GM23248 (cell line): ENCODE measurements at regions not wholly inside any gene's neighbourhood (a gene's known extent, or its start where the extent isn't known, plus 50 kb on each side); places are given as distances from the start of the nearest gene placed in this dataset.

Source experiments
- DNase-seq: peaks from one replicate; pipeline ENCODE4 v3.0.0-alpha.2; 2015
- H2AFZ ChIP-seq: fragments of 200-600 bp; sonication (generic); 2 replicates; pipeline ENCODE4 v1.6.1; 2016; ENCODE audit warnings: antibody characterized with exemption
- H3F3A ChIP-seq: fragments of 200-600 bp; sonication (generic); 2 replicates; pipeline ENCODE4 v1.6.1; 2016; ENCODE audit warnings: mild to moderate bottlenecking, antibody characterized with exemption, mixed run types; ENCODE audit not compliant: insufficient read depth
- H3K27ac ChIP-seq: fragments of 200-600 bp; sonication (generic); 2 replicates; pipeline ENCODE4 v1.5.1; 2016; ENCODE audit warnings: mild to moderate bottlenecking
- H3K27me3 ChIP-seq: fragments of 200-600 bp; sonication (generic); replicated peaks from 2 replicates; pipeline ENCODE4 v1.6.1; 2016; ENCODE audit warnings: mild to moderate bottlenecking; ENCODE audit not compliant: insufficient read depth
- H3K36me3 ChIP-seq: fragments of 200-600 bp; sonication (generic); 2 replicates; pipeline ENCODE4 v1.6.1; 2016; ENCODE audit warnings: low read depth, mild to moderate bottlenecking
- H3K4me1 ChIP-seq: fragments of 200-600 bp; sonication (generic); 2 replicates; pipeline ENCODE4 v1.6.1; 2016; ENCODE audit warnings: mild to moderate bottlenecking; ENCODE audit not compliant: insufficient read depth
- H3K4me2 ChIP-seq: fragments of 200-600 bp; sonication (generic); one replicate; pipeline ENCODE4 v1.6.1; 2016; ENCODE audit warnings: mild to moderate bottlenecking; ENCODE audit not compliant: unreplicated experiment
- H3K4me3 ChIP-seq: fragments of 200-600 bp; sonication (generic); 2 replicates; pipeline ENCODE4 v1.5.1; 2016; ENCODE audit warnings: mild to moderate bottlenecking
- H3K79me2 ChIP-seq: fragments of 200-600 bp; sonication (generic); 2 replicates; pipeline ENCODE4 v1.6.1; 2016; ENCODE audit warnings: mild to moderate bottlenecking; ENCODE audit not compliant: insufficient read depth
- H3K9ac ChIP-seq: fragments of 200-600 bp; sonication (generic); 2 replicates; pipeline ENCODE4 v1.6.1; 2016; ENCODE audit warnings: mild to moderate bottlenecking
- H3K9me2 ChIP-seq: fragments of 200-600 bp; sonication (generic); 2 replicates; pipeline ENCODE4 v1.6.1; 2016; ENCODE audit warnings: mixed run types, mild to moderate bottlenecking, moderate library complexity; ENCODE audit not compliant: insufficient read depth
- H3K9me3 ChIP-seq: fragments of 200-600 bp; sonication (generic); one replicate; pipeline ENCODE4 v1.6.1; 2017; ENCODE audit warnings: low read depth
- H4K20me1 ChIP-seq: fragments of 200-600 bp; sonication (generic); 2 replicates; pipeline ENCODE4 v1.6.0; 2016; ENCODE audit not compliant: insufficient read depth
- EZH2 ChIP-seq: fragments of 200-600 bp; sonication (generic); IDR thresholded peaks from 2 replicates; pipeline ENCODE4 v1.6.1; 2018; ENCODE audit warnings: antibody characterized with exemption, mild to moderate bottlenecking; ENCODE audit not compliant: insufficient read depth, poor library complexity, severe bottlenecking
- EZH2phosphoT487 ChIP-seq: fragments of 200-600 bp; sonication (generic); IDR thresholded peaks from 2 replicates; pipeline ENCODE4 v1.6.1; 2018; ENCODE audit warnings: antibody characterized with exemption, moderate library complexity, mild to moderate bottlenecking, low read depth; ENCODE audit not compliant: insufficient read depth
- WGBS, 2 experiments: methylation state at CpG; one replicate each; pipeline ENCODE4 v1.1.6; 2015 to 2017; ENCODE audit warnings: low lambda C conversion rate in 2 of 2, low coverage in 1 of 2; ENCODE audit errors: missing lambda C conversion rate in 2 of 2; 5-methylcytosine and 5-hydroxymethylcytosine counted together
- in situ Hi-C: fragments of 300-500 bp; cut with MboI; formaldehyde crosslinking; loops from 2 replicates; pipeline ENCODE4 v1.15.0; 2020

DNA sequence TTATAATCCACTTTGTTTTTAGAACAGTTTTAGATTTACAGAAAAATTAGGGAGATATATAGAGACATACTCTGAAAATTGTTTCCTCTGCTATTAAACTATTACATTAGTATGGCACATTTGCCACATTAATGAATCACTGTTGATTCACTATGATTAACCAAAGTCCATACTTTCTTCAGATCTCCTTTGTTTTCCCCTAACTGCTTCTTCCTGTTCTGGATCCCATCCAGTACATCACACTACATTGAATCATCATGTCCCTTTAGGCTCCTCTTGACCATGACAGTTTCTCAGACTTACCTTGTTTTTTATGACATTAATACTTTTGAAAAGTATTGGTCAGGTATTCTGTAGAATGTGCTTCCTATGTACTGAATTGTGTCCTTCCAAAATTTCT lies 109.2 kb upstream of the EDNRA start:
- peaks cover 39% of the 10 kb centered on the region for H3K4me1 ChIP-seq
- no peak overlapping the region for H3K4me2 ChIP-seq
- H4K20me1 ChIP-seq, result no peaks in the 10 kb centered on the region
- no peaks in the 10 kb centered on the region for H3K36me3 ChIP-seq
- TF ChIP-seq EZH2 (no peak), EZH2phosphoT487 (no peak)
- no peaks in the 10 kb centered on the region for H3K79me2 ChIP-seq
- H3K9me2 ChIP-seq, result no peaks in the 10 kb centered on the region
- H3K27ac ChIP-seq, result no peak overlapping the region
- no peak overlapping the region for H2AFZ ChIP-seq
- no peak overlapping the region for H3K4me3 ChIP-seq
- no peak overlapping the region for H3K9ac ChIP-seq
- in situ Hi-C loops, result no loop called here
- H3K27me3 ChIP-seq, result no peaks in the 10 kb centered on the region
- H3F3A ChIP-seq, result peaks cover 19% of the 10 kb centered on the region
- H3K9me3 ChIP-seq, result no peaks in the 10 kb centered on the region
- peak; percentile 74 for DNase-seq

DNA sequence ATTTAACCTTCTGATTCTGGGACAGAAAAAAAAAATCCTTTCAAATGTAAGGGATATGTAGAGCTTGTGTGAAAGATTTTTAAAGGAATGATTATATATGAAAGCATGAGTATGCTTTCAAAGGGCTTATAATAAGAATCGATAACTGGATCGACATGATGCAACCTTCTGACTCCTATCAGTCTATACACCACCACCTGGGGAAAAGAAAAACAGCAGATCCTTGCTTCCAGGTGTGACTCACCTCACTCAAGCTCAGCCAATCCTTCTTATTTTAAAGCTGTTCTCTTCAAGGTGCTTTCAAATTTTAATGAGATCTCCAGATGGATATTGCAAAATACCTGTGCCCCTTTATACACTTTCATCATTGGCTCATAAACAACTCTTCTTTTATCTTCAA lies 102.1 kb upstream of the EDNRA start:
- Histone ChIP-seq H3K9me2 (no peaks in the 10 kb centered on the region; the same call in 1 of the 2 replicates), H3K4me2 (no peak overlapping the region)
- in situ Hi-C loops, result no loop called here

DNA sequence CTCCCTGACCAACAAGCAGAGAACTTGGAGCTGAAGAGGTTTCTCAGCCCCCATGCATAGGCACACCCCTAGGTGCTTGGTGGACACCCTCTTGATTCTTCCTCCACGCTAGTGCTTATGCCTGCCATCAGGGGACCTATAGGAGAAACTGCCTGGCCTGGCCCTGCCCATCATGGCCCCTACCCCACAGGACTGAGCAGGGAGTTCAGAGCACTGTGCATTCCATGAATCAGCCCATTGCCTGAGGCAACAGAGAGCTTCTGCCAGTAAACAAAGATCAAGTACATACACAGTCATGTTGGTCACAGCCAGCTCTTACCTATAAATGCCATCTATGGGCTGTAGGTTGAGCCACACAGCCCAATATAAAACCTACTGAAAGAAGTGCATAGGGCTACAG lies 99.1 kb upstream of the EDNRA start:
- Histone ChIP-seq H3F3A (no peaks in the 10 kb centered on the region), H3K9me2 (no peaks in the 10 kb centered on the region; the same call in 1 of the 2 replicates), H3K4me2 (no peak overlapping the region), H4K20me1 (no peaks in the 10 kb centered on the region), H3K79me2 (no peaks in the 10 kb centered on the region), H3K27ac (no peak overlapping the region), H2AFZ (no peak overlapping the region), H3K36me3 (no peaks in the 10 kb centered on the region), H3K9me3 (no peaks in the 10 kb centered on the region), H3K27me3 (no peaks in the 10 kb centered on the region), H3K9ac (no peak overlapping the region), H3K4me1 (no peaks in the 10 kb centered on the region), H3K4me3 (no peak overlapping the region)
- WGBS, 2 experiments, result 44 to 50% methylated on average over 1 of the region's 1 CpG
- TF ChIP-seq EZH2phosphoT487, result no peak
- no peak for TF ChIP-seq EZH2
- in situ Hi-C loops, result no loop called here
- DNase-seq, result no peak

More for the DNA sequence above, 102.1 kb upstream of the EDNRA start:
- Histone ChIP-seq H4K20me1 (no peaks in the 10 kb centered on the region), H3K9me3 (no peaks in the 10 kb centered on the region), H3K27ac (no peak overlapping the region), H3K4me1 (no peaks in the 10 kb centered on the region), H3K27me3 (no peaks in the 10 kb centered on the region), H2AFZ (no peak overlapping the region), H3K9ac (no peak overlapping the region), H3K4me3 (no peak overlapping the region), H3F3A (no peaks in the 10 kb centered on the region), H3K36me3 (no peaks in the 10 kb centered on the region), H3K79me2 (no peaks in the 10 kb centered on the region)
- DNase-seq, result no peak
- TF ChIP-seq EZH2 (no peak), EZH2phosphoT487 (no peak)
- WGBS, 2 experiments, result 22 to 26% methylated on average over 2 of the region's 2 CpGs

DNA sequence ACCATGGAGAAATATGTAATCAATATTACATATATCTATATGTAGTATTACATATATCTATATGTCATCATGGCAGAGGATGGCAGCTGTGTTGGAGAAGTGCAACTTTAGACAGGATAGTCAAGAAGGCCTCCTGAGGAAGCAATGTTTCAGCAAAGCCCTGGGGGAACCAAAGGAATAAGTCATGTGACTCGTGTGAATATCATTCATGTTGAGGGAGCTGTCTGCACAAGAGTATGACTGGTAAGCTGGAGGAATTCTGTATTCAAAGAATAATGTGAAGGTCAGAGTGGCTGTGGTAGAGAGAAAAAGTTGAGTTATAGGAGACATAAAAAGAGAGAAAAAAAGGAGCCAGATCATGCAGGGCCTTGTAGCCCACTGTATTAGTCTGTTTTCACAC lies 92.9 kb upstream of the EDNRA start:
- Histone ChIP-seq H2AFZ (no peak overlapping the region), H4K20me1 (no peaks in the 10 kb centered on the region), H3K36me3 (no peaks in the 10 kb centered on the region), H3K27me3 (no peaks in the 10 kb centered on the region), H3K9me2 (no peaks in the 10 kb centered on the region), H3K4me2 (no peak overlapping the region), H3F3A (no peaks in the 10 kb centered on the region), H3K4me3 (no peak overlapping the region), H3K27ac (no peak overlapping the region), H3K9ac (no peak overlapping the region), H3K9me3 (no peaks in the 10 kb centered on the region), H3K79me2 (no peaks in the 10 kb centered on the region), H3K4me1 (no peaks in the 10 kb centered on the region)
- in situ Hi-C loops, result no loop called here
- TF ChIP-seq EZH2phosphoT487, result no peak
- TF ChIP-seq EZH2, result no peak
- 30 to 39% methylated on average over 1 of the region's 1 CpG for WGBS, 2 experiments
- DNase-seq, result no peak

DNA sequence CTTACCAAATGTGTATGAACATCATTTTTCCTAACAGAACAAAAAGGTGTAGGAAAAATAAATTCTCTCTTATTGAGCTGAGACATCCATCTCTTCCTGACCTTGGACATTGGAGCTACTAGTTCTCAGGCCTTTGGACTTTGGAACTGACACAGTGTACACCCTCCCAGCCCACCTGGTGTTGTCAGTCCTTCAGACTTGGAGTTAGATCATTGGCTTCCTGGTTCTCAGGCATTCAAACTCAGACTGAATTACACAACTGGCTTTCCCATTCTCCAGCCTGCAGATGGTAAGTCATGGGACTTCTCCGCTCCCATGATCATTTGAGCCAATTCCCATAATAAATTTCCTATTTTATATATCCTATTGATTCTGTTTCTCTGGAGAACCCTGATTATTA lies 84.8 kb upstream of the EDNRA start:
- H3F3A ChIP-seq, result no peaks in the 10 kb centered on the region
- no peaks in the 10 kb centered on the region for H4K20me1 ChIP-seq
- H3K9ac ChIP-seq, result no peak overlapping the region
- H3K9me3 ChIP-seq, result no peaks in the 10 kb centered on the region
- no peak for DNase-seq
- TF ChIP-seq EZH2, result no peak
- TF ChIP-seq EZH2phosphoT487, result no peak
- no peak overlapping the region for H3K4me3 ChIP-seq
- no peak overlapping the region for H3K4me2 ChIP-seq
- H2AFZ ChIP-seq, result no peak overlapping the region
- no peaks in the 10 kb centered on the region for H3K36me3 ChIP-seq
- H3K9me2 ChIP-seq, result no peaks in the 10 kb centered on the region
- H3K27me3 ChIP-seq, result no peaks in the 10 kb centered on the region
- H3K27ac ChIP-seq, result no peak overlapping the region
- in situ Hi-C loops, result no loop called here
- WGBS, 2 experiments, result 0 to 11% methylated on average over 1 of the region's 1 CpG
- no peaks in the 10 kb centered on the region for H3K79me2 ChIP-seq
- no peaks in the 10 kb centered on the region for H3K4me1 ChIP-seq
